ENCODE measurements at regions not wholly inside any gene's neighbourhood (a gene's known extent, or its start where the extent isn't known, plus 50 kb on each side); places are given as distances from the start of the nearest gene placed in this dataset.

DNA sequence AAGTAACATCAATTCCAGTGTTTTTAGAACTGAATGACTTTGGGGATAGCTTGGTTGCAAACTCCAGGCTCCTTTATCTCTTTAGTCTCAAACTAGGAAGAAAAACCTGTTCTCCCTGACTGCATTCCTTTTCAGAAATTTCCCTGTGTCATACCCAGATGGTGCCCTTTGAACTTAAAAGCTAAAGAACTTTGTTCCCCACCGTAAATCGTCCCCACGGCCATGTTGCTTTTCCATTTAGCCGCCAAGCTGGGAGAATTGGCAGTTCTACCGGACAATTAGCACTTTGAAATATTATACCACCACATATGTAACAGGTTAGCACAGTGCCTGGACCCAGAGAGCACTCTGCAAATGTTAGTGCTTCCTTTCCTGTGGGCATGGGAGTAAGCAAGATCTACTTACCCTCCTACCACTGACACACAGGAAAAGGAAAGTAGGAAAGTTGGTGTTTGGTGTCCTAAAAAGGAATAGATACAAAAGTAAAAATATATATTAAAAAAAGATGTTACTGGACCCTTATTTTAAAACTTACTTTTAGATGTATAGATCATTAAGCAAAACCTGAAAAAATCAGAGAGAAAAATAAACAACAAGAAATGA is 191.9 kb upstream of the MIR17HG start:
- POLR2A ChIA-PET = no interaction called here
- H3K9me3 ChIP-seq (ENCODE audit: control extremely low read depth in 1 of 5, control insufficient read depth in 4 of 5, insufficient read depth in 2 of 5, low read depth in 1 of 5, low read length in 4 of 5) = no peaks in the 10 kb centered on the region
- CTCF ChIA-PET = interaction anchor here (1.5 to 9.8 kb wide), 6 partner anchors 12 to 138 kb away, joined by 4 to 81 read pairs (median 17); no protein-coding TSS in a partner anchor
- no peaks in the 10 kb centered on the region for H3K27me3 ChIP-seq (replicated peaks in 2 of 5; ENCODE audit: control insufficient read depth in 4 of 5, insufficient read depth in 5 of 5, low read length in 4 of 5)
- no peak for DNase-seq
- no peak overlapping the region for H3K4me3 ChIP-seq (ENCODE audit: control insufficient read depth in 1 of 7, extremely low read depth in 1 of 7, insufficient read depth in 4 of 7, low read depth in 2 of 7, low read length in 6 of 7)
- WGBS (ENCODE audit: insufficient coverage) = 100% methylated on average over 1 of the region's 5 CpGs
- H3K4me1 ChIP-seq (ENCODE audit: control extremely low read depth in 1 of 4, control insufficient read depth in 4 of 4, insufficient read depth in 4 of 4, low read length in 3 of 4) = peaks cover 4 to 35% (median 13%) of the 10 kb centered on the region in 4 experiments
- H3K27ac ChIP-seq (ENCODE audit: insufficient read depth in 1 of 2, low read depth in 1 of 2, low read length in 2 of 2, poor library complexity in 1 of 2, severe bottlenecking in 2 of 2) = no peak overlapping the region
- H3K36me3 ChIP-seq (ENCODE audit: control insufficient read depth in 4 of 4, insufficient read depth in 4 of 4, low read length in 3 of 4) = no peaks in the 10 kb centered on the region

DNA sequence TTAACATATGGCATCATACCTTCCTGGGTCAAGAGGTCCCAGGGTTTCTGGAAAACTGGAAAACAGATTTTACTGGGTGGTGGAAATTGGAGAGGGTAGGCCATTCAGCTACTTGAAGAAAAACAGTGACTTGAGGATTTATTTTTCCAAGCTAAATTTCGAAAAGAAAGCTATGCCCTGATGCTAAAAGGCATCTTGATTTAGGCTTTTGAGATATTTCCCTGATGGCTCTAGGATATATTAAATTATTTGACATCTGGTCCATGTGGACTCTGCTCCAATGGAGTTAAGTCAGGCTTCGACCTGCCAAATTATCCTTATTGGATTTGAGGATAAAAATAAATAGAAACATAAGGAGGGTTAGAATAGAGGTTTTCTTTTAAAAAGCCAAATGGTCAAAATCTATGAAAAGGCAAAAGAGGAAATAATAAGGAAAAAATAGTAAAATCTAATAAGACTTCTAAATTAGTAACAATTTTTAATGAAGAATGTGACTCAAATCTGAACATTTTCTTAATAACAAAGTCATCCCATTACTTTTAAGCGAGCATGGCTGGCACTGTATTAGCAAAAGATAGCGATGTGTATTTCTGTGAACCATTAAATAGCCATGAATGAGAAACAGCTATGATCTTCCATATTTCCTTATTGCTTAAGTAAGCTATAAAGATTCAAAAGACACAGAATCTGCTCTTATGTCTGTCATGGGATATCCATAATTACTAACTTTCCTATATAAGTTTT is 190.0 kb upstream of the MIR17HG start:
- CTCF ChIA-PET = interaction anchor here (1.2 to 9.8 kb wide), 10 partner anchors 11 to 291 kb away, joined by 3 to 81 read pairs (median 8); no protein-coding TSS in a partner anchor
- POLR2A ChIA-PET = interaction anchor here (0.6 kb wide), 1 partner anchor 87 kb away, joined by 3 read pairs; no protein-coding TSS in a partner anchor
- Histone ChIP-seq H3K9me3 (ENCODE audit: control extremely low read depth in 1 of 5, control insufficient read depth in 4 of 5, insufficient read depth in 2 of 5, low read depth in 1 of 5, low read length in 4 of 5) (peaks cover 0 to 3% (median 0%) of the 10 kb centered on the region in 5 experiments), H3K4me3 (ENCODE audit: control insufficient read depth in 1 of 7, extremely low read depth in 1 of 7, insufficient read depth in 4 of 7, low read depth in 2 of 7, low read length in 6 of 7) (no peak overlapping the region), H3K36me3 (ENCODE audit: control insufficient read depth in 4 of 4, insufficient read depth in 4 of 4, low read length in 3 of 4) (no peaks in the 10 kb centered on the region), H3K27me3 (replicated peaks in 2 of 5; ENCODE audit: control insufficient read depth in 4 of 5, insufficient read depth in 5 of 5, low read length in 4 of 5) (no peaks in the 10 kb centered on the region), H3K4me1 (ENCODE audit: control extremely low read depth in 1 of 4, control insufficient read depth in 4 of 4, insufficient read depth in 4 of 4, low read length in 3 of 4) (peaks cover 13 to 47% (median 20%) of the 10 kb centered on the region in 4 experiments), H3K27ac (ENCODE audit: insufficient read depth in 1 of 2, low read depth in 1 of 2, low read length in 2 of 2, poor library complexity in 1 of 2, severe bottlenecking in 2 of 2) (no peak overlapping the region)
- no peak for DNase-seq
- 100% methylated on average over 1 of the region's 4 CpGs for WGBS (ENCODE audit: insufficient coverage)

DNA sequence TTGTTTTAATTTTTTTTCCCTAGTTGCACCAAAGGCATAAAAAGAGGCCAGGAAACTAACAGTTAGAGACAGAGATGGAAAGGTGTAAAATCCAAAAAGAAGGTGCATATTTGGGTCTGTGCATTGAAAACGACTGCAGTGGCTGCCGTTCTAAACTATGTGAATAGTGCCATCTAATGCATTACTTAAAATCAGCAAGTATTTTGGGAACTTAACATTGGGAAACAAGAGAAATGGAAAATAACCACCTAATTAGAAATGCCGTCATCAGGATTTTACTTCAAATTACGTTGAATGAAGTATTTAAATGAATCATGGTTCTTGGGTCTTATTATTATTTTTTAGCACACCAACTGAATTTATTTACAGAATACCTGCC is 189.5 kb upstream of the MIR17HG start:
- WGBS (ENCODE audit: insufficient coverage) = no CpG with 5 or more reads among the region's 4 CpGs
- CTCF ChIA-PET = interaction anchor here (1.2 to 9.8 kb wide), 8 partner anchors 10 to 291 kb away, joined by 3 to 81 read pairs (median 17); no protein-coding TSS in a partner anchor
- DNase-seq = peak; percentile 41 to 56 (median 54)
- no peaks in the 10 kb centered on the region for H3K36me3 ChIP-seq (ENCODE audit: control insufficient read depth in 4 of 4, insufficient read depth in 4 of 4, low read length in 3 of 4)
- no peak overlapping the region for H3K4me3 ChIP-seq (ENCODE audit: control insufficient read depth in 1 of 7, extremely low read depth in 1 of 7, insufficient read depth in 4 of 7, low read depth in 2 of 7, low read length in 6 of 7)
- H3K4me1 ChIP-seq (ENCODE audit: control extremely low read depth in 1 of 4, control insufficient read depth in 4 of 4, insufficient read depth in 4 of 4, low read length in 3 of 4) = peaks cover 13 to 53% (median 25%) of the 10 kb centered on the region in 4 experiments
- no peaks in the 10 kb centered on the region for H3K27me3 ChIP-seq (replicated peaks in 2 of 5; ENCODE audit: control insufficient read depth in 4 of 5, insufficient read depth in 5 of 5, low read length in 4 of 5)
- peak overlapping the region in 1 of 2 experiments; percentile 33 for H3K27ac ChIP-seq (ENCODE audit: insufficient read depth in 1 of 2, low read depth in 1 of 2, low read length in 2 of 2, poor library complexity in 1 of 2, severe bottlenecking in 2 of 2)
- peaks cover 0 to 3% (median 0%) of the 10 kb centered on the region in 5 experiments for H3K9me3 ChIP-seq (ENCODE audit: control extremely low read depth in 1 of 5, control insufficient read depth in 4 of 5, insufficient read depth in 2 of 5, low read depth in 1 of 5, low read length in 4 of 5)
- POLR2A ChIA-PET = no interaction called here

- CTCF ChIA-PET = interaction anchor here (0.9 to 9.8 kb wide), 9 partner anchors 12 to 85 kb away, joined by 3 to 81 read pairs (median 4); no protein-coding TSS in a partner anchor
Measured at GRCh38 chr13:91162180-91162579, 185.3 kb upstream of the MIR17HG start.

GRCh38 chr13:91162589-91162988 is 184.9 kb upstream of the MIR17HG start:
- peaks cover 0 to 3% (median 0%) of the 10 kb centered on the region in 5 experiments for H3K9me3 ChIP-seq (ENCODE audit: control extremely low read depth in 1 of 5, control insufficient read depth in 4 of 5, insufficient read depth in 2 of 5, low read depth in 1 of 5, low read length in 4 of 5)
- H3K4me3 ChIP-seq (ENCODE audit: control insufficient read depth in 1 of 7, extremely low read depth in 1 of 7, insufficient read depth in 4 of 7, low read depth in 2 of 7, low read length in 6 of 7) = no peak overlapping the region
- no peak overlapping the region for H3K27ac ChIP-seq (ENCODE audit: insufficient read depth in 1 of 2, low read depth in 1 of 2, low read length in 2 of 2, poor library complexity in 1 of 2, severe bottlenecking in 2 of 2)
- no CpG with 5 or more reads among the region's 1 CpG for WGBS (ENCODE audit: insufficient coverage)
- no peaks in the 10 kb centered on the region for H3K36me3 ChIP-seq (ENCODE audit: control insufficient read depth in 4 of 4, insufficient read depth in 4 of 4, low read length in 3 of 4)
- H3K27me3 ChIP-seq (replicated peaks in 2 of 5; ENCODE audit: control insufficient read depth in 4 of 5, insufficient read depth in 5 of 5, low read length in 4 of 5) = no peaks in the 10 kb centered on the region
- CTCF ChIA-PET = interaction anchor here (0.9 to 9.8 kb wide), 8 partner anchors 12 to 85 kb away, joined by 3 to 81 read pairs (median 5); no protein-coding TSS in a partner anchor
- POLR2A ChIA-PET = no interaction called here
- H3K4me1 ChIP-seq (ENCODE audit: control extremely low read depth in 1 of 4, control insufficient read depth in 4 of 4, insufficient read depth in 4 of 4, low read length in 3 of 4) = peaks cover 13 to 44% (median 22%) of the 10 kb centered on the region in 4 experiments
- DNase-seq = peak in 2 of 3 donors; percentile 47 to 60

More at GRCh38 chr13:91162180-91162579, 185.3 kb upstream of the MIR17HG start:
- DNase-seq = peak; percentile 34 to 56 (median 49)
- Histone ChIP-seq H3K27me3 (replicated peaks in 2 of 5; ENCODE audit: control insufficient read depth in 4 of 5, insufficient read depth in 5 of 5, low read length in 4 of 5) (no peaks in the 10 kb centered on the region), H3K9me3 (ENCODE audit: control extremely low read depth in 1 of 5, control insufficient read depth in 4 of 5, insufficient read depth in 2 of 5, low read depth in 1 of 5, low read length in 4 of 5) (peaks cover 0 to 3% (median 0%) of the 10 kb centered on the region in 5 experiments), H3K4me3 (ENCODE audit: control insufficient read depth in 1 of 7, extremely low read depth in 1 of 7, insufficient read depth in 4 of 7, low read depth in 2 of 7, low read length in 6 of 7) (no peak overlapping the region), H3K27ac (ENCODE audit: insufficient read depth in 1 of 2, low read depth in 1 of 2, low read length in 2 of 2, poor library complexity in 1 of 2, severe bottlenecking in 2 of 2) (no peak overlapping the region), H3K4me1 (ENCODE audit: control extremely low read depth in 1 of 4, control insufficient read depth in 4 of 4, insufficient read depth in 4 of 4, low read length in 3 of 4) (peaks cover 13 to 44% (median 22%) of the 10 kb centered on the region in 4 experiments), H3K36me3 (ENCODE audit: control insufficient read depth in 4 of 4, insufficient read depth in 4 of 4, low read length in 3 of 4) (no peaks in the 10 kb centered on the region)
- WGBS (ENCODE audit: insufficient coverage) = 81% methylated on average over 2 of the region's 3 CpGs
- POLR2A ChIA-PET = no interaction called here

GRCh38 chr13:91165758-91166157 is 181.7 kb upstream of the MIR17HG start:
- H3K9me3 ChIP-seq (ENCODE audit: control extremely low read depth in 1 of 5, control insufficient read depth in 4 of 5, insufficient read depth in 2 of 5, low read depth in 1 of 5, low read length in 4 of 5) = peaks cover 0 to 2% (median 0%) of the 10 kb centered on the region in 5 experiments
- no peak overlapping the region for H3K4me3 ChIP-seq (ENCODE audit: control insufficient read depth in 1 of 7, extremely low read depth in 1 of 7, insufficient read depth in 4 of 7, low read depth in 2 of 7, low read length in 6 of 7)
- no peaks in the 10 kb centered on the region for H3K36me3 ChIP-seq (ENCODE audit: control insufficient read depth in 4 of 4, insufficient read depth in 4 of 4, low read length in 3 of 4)
- peaks cover 9 to 30% (median 14%) of the 10 kb centered on the region in 4 experiments for H3K4me1 ChIP-seq (ENCODE audit: control extremely low read depth in 1 of 4, control insufficient read depth in 4 of 4, insufficient read depth in 4 of 4, low read length in 3 of 4)
- no peak overlapping the region for H3K27ac ChIP-seq (ENCODE audit: insufficient read depth in 1 of 2, low read depth in 1 of 2, low read length in 2 of 2, poor library complexity in 1 of 2, severe bottlenecking in 2 of 2)
- no peak for DNase-seq
- CTCF ChIA-PET = interaction anchor here (1.0 to 4.6 kb wide), 3 partner anchors 8 to 23 kb away, joined by 4 to 21 read pairs (median 9); no protein-coding TSS in a partner anchor
- H3K27me3 ChIP-seq (replicated peaks in 2 of 5; ENCODE audit: control insufficient read depth in 4 of 5, insufficient read depth in 5 of 5, low read length in 4 of 5) = no peaks in the 10 kb centered on the region
- 100% methylated on average over 1 of the region's 3 CpGs for WGBS (ENCODE audit: insufficient coverage)
- POLR2A ChIA-PET = no interaction called here
